ENCODE measurements at regions not wholly inside any gene's neighbourhood (a gene's known extent, or its start where the extent isn't known, plus 50 kb on each side); places are given as distances from the start of the nearest gene placed in this dataset.

GRCh38 chr21:35172231-35172630 is 123.1 kb upstream of the RUNX1 start:
- TF ChIP-seq GATA1 (IDR thresholded peaks at IDR 0.05; ENCODE audit: low read depth, low read length) (no peak), POLR2A (IDR thresholded peaks at IDR 0.05; ENCODE audit: low read length) (no peak)
- no peak for DNase-seq

GRCh38 chr21:35171385-35171784 is 122.3 kb upstream of the RUNX1 start:
- DNase-seq = no peak
- no peak for TF ChIP-seq POLR2A (IDR thresholded peaks at IDR 0.05; ENCODE audit: low read length)
- no peak for TF ChIP-seq GATA1 (IDR thresholded peaks at IDR 0.05; ENCODE audit: low read depth, low read length)

DNA sequence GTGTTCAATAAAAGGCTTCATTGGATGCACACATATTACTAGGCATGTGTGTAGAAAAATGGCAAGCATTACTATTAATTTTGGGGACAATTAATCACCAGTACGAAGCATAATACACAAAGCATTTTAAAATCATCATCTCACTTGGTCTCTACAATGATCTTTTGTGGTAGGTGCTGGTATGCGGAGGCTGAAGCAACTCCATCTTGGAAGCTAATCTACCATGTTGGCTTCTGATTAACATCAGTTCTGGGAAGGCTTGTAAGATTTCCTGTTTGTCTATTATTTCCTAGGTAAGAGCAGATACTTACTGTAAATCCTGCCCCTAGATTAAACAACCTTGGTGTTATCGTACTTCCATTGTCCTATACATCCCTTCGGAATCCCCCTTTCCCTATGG is 121.7 kb upstream of the RUNX1 start:
- no peak for TF ChIP-seq GATA1 (IDR thresholded peaks at IDR 0.05; ENCODE audit: low read depth, low read length)
- no peak for TF ChIP-seq POLR2A (IDR thresholded peaks at IDR 0.05; ENCODE audit: low read length)
- no peak for DNase-seq

DNA sequence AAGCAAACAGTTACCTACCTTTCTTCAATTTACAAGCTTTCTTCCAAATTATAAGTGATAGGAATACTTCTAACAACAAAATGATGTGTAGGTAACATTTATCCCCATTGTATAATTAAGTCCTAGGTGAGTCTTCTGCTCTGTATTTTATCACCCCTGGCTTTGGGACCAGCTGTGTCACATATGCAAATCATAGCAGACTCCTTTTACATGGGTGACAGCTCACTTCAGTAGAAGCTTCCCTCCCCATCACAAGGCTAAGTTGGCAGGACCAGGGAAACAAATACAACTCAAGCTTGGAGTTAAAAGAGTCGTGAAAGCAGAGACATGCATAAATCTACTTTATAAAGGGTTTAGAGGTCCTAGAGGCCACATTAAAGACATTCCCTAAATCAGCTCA is 121.1 kb upstream of the RUNX1 start:
- TF ChIP-seq GATA1 (IDR thresholded peaks at IDR 0.05; ENCODE audit: low read depth, low read length) (no peak), POLR2A (IDR thresholded peaks at IDR 0.05; ENCODE audit: low read length) (no peak)
- DNase-seq = no peak

DNA sequence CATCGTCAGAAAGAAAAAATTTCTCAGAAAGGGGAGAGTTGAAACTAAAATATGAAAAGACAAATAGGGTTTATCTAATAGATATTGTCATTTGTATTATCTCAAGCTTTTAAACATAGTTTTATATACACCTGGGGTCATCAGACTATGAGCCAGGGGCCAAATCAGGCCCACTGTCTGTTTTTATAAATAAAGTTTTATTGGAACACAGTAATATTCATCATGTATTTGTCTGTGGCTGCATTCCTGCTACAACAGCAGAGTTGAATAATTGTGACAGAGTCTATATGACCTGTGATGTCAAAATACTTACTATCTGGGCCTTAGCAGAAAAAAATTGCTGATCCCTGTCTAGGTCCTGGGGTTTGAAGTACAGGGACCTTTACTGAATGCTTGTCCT is 120.5 kb upstream of the RUNX1 start:
- no peak for DNase-seq
- TF ChIP-seq GATA1 (IDR thresholded peaks at IDR 0.05; ENCODE audit: low read depth, low read length) (no peak), POLR2A (IDR thresholded peaks at IDR 0.05; ENCODE audit: low read length) (no peak)

DNA sequence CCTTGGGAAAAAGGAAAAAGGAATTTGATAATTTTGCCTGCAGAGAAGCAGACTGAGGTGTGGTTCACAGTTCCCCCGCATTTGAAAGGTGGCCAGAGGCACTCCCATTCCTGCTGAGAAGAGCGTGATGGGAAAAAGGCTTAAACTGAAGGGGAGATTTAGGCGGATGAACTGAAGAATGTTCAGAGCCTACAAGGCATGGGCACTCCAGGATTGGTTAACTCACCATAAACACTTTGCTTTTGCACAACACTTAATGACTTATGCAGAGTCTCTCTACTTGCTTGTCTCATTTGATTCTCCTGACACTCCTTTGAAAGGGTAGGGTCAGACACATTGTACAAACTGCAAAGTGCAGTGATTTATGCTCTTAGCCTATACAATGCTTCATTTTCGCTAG is 119.6 kb upstream of the RUNX1 start:
- TF ChIP-seq GATA1 (IDR thresholded peaks at IDR 0.05; ENCODE audit: low read depth, low read length) = no peak
- no peak for TF ChIP-seq POLR2A (IDR thresholded peaks at IDR 0.05; ENCODE audit: low read length)
- DNase-seq = no peak

- TF ChIP-seq GATA1 (IDR thresholded peaks at IDR 0.05; ENCODE audit: low read depth, low read length) = no peak
- TF ChIP-seq POLR2A (IDR thresholded peaks at IDR 0.05; ENCODE audit: low read length) = no peak
- DNase-seq = no peak
These were observed 115.9 kb upstream of the RUNX1 start for GRCh38 chr21:35164971-35165483.

GRCh38 chr21:35164380-35164779 is 115.3 kb upstream of the RUNX1 start:
- TF ChIP-seq POLR2A (IDR thresholded peaks at IDR 0.05; ENCODE audit: low read length) = no peak
- TF ChIP-seq GATA1 (IDR thresholded peaks at IDR 0.05; ENCODE audit: low read depth, low read length) = no peak

DNA sequence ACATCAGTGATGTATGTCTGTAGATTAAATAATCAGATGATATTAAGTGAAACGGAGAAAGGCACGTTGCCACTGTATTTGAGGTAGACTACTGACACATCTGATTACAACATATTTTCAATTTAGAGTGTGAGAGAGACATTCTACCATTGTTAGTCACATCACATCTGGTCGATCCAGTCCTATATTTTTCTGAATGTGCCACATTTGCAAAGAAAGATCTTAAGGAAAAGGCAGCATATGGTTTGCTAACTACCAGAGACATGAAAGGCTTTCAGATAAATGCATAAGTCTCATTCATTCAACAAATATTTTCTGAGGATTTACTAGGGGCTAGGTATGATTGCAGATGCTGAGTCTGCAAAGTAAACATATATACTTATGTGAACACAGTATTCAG is 114.3 kb upstream of the RUNX1 start:
- no peak for TF ChIP-seq GATA1 (IDR thresholded peaks at IDR 0.05; ENCODE audit: low read depth, low read length)
- TF ChIP-seq POLR2A (IDR thresholded peaks at IDR 0.05; ENCODE audit: low read length) = no peak
- DNase-seq = no peak

More at GRCh38 chr21:35164380-35164779, 115.3 kb upstream of the RUNX1 start:
- no peak for DNase-seq

- no peak for TF ChIP-seq POLR2A (IDR thresholded peaks at IDR 0.05; ENCODE audit: low read length)
- TF ChIP-seq GATA1 (IDR thresholded peaks at IDR 0.05; ENCODE audit: low read depth, low read length) = no peak
- no peak for DNase-seq
These were observed 113.7 kb upstream of the RUNX1 start for GRCh38 chr21:35162831-35163230.

DNA sequence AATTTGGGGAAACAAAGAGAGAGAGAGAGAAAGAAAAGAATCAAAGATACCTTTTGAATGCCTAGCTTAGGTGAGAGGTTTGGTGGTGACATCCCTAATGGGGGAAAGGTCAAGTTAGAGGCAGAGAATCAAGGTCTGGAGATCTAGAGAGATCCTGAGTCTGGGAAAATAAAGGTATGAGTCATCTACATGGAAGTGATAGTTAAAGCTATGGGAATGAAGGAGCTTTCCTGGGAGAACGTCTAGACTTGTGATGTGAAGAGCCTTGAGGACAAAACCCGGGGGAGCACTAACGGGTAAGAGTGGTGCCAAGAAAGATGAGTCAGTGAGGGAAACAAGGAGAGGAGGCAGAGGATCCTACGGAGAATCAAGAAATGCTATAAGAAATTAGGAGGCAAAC is 110.8 kb upstream of the RUNX1 start:
- no peak for TF ChIP-seq POLR2A (IDR thresholded peaks at IDR 0.05; ENCODE audit: low read length)
- no peak for TF ChIP-seq GATA1 (IDR thresholded peaks at IDR 0.05; ENCODE audit: low read depth, low read length)
- DNase-seq = no peak

DNA sequence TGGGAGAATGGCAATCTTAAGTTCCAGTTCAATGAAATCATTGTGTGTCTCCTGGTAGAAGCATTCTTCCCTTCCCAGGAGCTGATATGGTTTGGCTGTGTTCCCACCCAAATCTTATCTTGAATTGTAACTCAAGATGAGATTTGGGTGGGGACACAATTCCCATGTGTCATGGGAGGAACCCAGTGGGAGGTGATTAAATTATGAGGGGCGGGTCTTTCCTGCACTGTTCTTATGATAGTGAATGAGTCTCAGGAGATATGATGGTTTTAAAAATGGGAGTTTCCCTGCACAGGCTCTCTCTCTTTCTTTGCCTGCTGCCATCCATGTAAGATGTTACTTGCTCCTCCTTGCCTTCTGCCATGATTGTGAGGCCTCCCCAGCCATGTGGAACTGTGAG is 108.3 kb upstream of the RUNX1 start:
- peak in 1 of 2 experiments; percentile 14 for DNase-seq

DNA sequence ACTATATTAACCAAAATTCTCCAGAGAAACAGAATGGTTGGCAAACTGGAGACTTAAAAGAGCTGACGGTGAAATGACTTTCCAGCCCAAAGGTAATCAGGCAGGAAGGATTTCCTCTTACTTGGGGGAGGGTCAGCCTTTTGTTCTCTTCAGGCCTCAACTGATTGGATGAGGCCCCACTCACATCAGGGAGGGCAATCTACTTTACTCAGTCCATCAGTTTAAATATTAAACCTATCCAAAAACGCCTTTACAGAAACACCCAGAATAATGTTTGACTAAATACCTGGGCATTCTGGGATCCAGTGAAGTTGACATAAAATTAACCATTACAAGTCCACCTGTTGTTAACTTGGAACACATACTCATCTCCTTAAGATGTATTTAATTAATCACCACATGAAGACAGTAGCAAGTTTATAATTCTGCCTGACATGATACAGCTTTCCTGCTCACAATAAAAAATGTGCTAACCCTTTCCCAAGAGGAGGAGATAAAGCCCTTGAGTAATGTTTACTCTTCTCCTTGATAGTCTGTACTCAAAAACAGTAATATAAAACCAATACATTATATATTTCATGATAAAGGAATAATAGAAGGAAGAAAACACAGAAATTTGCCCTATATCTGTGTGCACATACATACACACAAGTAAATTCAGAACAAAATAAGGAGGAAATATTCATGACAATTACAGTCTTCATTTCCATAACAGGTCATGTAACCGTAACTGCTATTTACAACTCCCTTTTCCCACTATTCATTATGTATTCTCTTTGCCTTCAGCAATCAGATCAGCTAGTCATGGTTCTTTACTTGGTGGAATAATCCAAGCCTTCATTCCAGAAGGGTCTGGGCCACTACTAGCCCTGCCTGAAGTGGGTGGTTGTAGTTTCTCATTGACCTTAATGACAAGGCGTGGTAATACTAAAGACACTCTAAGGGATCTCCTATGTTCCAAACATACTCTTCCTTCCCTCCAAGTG is 107.5 kb upstream of the RUNX1 start:
- no peak for TF ChIP-seq GATA1 (IDR thresholded peaks at IDR 0.05; ENCODE audit: low read depth, low read length)
- TF ChIP-seq POLR2A (IDR thresholded peaks at IDR 0.05; ENCODE audit: low read length) = no peak
- DNase-seq = no peak

DNA sequence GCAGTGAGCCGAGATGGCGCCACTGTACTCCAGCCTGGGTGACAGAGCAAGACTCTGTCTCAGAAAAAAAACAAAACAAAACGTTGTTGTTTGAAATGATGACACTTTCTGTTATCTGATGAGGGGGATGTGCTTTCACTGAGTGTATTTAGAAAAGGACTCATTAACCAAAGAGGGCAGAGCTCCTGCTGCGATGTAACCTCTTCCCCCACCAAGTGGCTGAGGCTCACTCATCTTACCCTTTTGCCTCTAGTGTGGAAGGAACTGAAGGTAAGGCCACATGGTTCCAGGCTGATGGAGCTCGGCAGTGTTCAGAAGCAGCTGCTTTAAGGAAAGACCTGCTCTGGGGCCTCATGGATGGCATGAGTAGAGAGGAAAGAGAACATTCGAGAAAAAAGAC is 105.7 kb upstream of the RUNX1 start:
- no peak for DNase-seq
- TF ChIP-seq GATA1 (IDR thresholded peaks at IDR 0.05; ENCODE audit: low read depth, low read length) (no peak), POLR2A (IDR thresholded peaks at IDR 0.05; ENCODE audit: low read length) (no peak)

GRCh38 chr21:35153671-35154070 is 104.6 kb upstream of the RUNX1 start:
- TF ChIP-seq POLR2A (IDR thresholded peaks at IDR 0.05; ENCODE audit: low read length) (no peak), GATA1 (IDR thresholded peaks at IDR 0.05; ENCODE audit: low read depth, low read length) (no peak)
- no peak for DNase-seq

All from erythroblast (primary cell).